KG1 (cell line): ENCODE measurements at regions not wholly inside any gene's neighbourhood (a gene's known extent, or its start where the extent isn't known, plus 50 kb on each side); places are given as distances from the start of the nearest gene placed in this dataset.
"Not testable (repeated sequence)": the region's sequence is repeated elsewhere in the genome, so short reads cannot be mapped to it uniquely, and the experiment has no call there.

Experiments
- DNase-seq: peaks from one replicate; lab custom pipeline; 2025; lab: John Stamatoyannopoulos, UW

GRCh38 chr4:29104694-29105093, 1615.5 kb upstream of the PCDH7 start:
- DNase-seq, result no peak

DNA sequence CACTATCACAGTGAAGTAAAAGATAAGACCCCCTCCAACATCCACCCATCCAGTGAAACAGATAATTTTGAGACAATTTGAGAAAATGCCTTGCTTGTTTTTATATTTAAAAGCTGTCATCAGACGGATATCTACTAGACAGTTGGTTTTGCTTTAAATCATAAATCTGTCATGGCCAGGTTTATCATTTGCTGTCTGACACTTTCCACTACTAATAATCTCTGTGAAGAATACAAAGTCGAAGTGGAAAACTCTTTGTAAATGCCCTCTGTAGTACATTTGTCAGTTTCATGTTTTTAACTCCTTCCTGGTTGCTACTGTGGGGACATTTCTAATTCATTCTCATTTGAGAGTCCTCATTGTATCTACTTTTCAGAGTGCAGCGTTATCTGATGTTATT, 1606.2 kb upstream of the PCDH7 start:
- DNase-seq, result no peak

- not testable (repeated sequence) for DNase-seq
Observed at GRCh38 chr4:29117231-29117722, 1602.9 kb upstream of the PCDH7 start.

DNA sequence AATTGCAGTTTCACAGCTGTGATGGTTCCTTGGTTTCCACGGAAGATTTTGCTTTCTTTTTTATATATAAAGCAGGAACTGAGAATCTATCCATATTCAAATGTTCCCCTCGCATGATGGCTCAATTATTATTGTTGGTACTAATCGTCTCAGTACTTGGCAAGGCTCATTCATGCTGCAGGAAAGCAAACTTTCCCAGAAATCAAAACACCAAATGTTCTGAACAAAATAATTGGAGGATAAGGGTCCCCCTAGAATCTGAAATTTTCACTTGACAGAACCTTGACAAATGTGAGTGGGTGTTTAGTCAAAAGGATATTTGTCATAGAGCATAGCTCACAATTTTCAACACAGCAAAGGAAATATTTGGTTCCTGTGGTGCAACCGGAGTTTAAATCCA, 1598.6 kb upstream of the PCDH7 start:
- no peak for DNase-seq

DNA sequence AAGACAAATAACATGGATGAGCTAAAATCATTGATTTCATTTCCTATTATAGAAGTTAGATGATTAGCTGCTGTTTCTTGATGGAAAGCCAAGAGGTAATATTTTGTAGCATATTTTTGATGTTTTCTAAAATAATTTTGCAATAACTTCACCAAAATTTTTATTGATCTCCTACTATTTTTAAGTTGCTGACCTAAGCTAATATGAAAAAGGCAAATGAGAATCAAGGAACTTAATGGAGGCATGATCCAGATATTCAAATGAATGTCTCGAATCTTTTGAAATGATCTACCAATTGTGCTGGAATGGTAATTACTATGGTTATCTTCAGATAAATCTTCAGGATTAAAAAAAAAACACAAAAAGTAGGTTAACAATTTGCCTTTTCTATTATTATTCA, 1591.4 kb upstream of the PCDH7 start:
- DNase-seq, result no peak

DNA sequence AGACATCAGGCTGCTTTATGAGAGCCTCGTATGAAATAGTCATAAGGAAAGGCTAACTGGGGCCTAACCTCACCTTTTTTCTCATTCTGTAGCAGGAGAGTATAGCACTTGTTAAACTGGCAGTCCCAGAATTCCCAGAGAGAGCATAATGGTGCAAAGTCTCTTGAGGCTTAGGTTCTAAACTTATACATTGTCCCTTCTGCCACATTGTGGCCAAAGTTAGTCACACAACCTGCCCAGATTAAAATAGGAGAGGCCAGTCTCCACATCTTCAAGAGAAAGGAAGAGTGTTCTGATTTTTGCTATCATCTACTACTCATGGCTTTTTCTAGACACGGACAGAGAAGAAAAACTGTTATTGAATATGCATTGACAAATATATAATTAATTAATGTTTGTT, 1588.9 kb upstream of the PCDH7 start:
- no peak for DNase-seq

DNA sequence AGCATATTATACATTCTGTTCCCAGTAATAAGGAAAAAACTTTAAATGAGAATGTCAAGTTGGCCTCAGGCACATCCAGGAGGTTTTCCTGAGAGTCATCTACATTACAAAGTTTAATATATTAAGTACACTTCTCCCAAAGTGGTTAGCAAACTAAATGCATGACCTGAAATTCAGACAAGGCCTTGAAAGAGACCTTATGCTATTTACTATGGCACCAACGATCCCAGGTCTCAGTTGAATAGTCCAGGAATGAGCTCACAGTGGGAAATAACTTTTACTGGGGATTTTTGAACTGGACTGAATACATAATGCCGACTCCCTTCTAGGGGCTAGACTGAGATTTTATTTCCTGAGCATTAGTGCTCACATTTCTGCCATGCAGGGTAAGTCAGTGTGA, 1577.5 kb upstream of the PCDH7 start:
- no peak for DNase-seq

DNA sequence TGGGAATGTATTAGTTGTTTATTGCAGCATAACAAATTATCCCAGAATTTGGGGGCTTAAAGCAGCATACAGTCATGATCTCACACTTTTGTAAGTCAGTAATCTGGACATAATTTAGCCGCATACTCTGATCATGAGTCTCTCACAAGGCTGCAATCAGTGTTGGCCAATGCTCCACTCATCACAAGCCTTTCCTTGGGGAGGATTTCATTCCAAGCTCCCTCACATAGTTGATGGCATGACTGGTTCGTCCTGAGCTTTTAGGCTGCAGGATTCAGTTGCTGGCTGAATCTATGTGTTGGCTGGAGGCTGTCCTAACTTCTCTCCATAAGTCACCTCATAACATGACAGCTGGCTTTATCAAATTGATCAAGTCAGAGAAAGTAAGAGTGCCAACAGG, 1568.6 kb upstream of the PCDH7 start:
- no peak for DNase-seq

DNA sequence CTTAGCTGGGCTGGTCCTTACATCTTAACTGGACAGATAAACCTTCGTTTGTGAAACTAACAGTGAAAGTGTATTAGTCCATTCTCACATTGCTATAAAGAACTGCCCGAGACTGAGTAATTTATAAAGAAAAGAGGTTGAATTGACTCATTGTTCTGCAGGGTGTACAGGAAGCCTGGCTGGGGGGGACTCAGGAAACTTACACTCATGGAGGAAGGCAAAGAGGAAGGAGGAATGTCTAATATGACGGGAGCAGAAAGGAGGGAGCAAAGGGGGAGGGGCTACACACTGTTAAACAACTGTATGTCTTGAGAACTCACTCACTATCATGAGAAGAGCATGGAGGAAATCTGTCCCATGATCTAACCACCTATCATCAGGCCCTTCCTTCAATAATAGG, 1566.5 kb upstream of the PCDH7 start:
- DNase-seq, result no peak

- DNase-seq, result no peak
Observed at GRCh38 chr4:29175291-29175690, 1544.9 kb upstream of the PCDH7 start.

DNA sequence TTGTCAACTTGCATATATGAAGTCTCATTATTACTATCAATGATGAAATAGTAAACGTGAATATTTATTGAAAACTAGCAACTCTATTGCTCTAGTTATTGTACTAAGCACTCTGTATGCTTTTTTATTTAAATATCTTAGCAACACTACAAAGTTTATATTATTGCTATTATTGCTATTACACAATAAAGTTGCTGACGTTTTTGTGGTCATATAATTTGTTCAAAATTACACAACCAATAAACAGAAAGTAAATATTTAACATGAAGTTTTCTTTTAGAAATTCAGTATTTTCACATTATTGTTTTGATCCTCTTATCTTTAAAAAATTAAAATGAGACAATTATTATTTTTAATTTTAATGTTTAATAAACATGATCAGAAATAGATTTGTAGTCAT, 1521.1 kb upstream of the PCDH7 start:
- no peak for DNase-seq

DNA sequence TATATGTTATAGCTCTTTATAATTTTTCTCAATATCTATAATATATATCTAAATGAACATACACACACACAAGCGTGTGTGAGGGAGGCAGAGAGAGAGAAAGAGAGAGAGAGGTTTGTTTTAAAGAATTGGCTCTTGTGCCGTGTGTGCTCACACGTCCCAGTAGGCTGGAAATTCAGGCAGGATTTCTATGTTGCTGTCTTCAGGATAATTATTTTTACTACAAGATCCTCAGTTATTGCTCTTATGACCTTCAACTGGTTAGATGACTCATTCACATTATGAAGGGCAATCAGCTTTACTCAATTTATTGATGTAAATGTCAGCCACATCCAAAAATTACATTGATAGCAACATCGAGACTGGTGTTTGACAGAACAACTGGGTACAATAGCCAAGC, 1520.7 kb upstream of the PCDH7 start:
- no peak for DNase-seq

DNA sequence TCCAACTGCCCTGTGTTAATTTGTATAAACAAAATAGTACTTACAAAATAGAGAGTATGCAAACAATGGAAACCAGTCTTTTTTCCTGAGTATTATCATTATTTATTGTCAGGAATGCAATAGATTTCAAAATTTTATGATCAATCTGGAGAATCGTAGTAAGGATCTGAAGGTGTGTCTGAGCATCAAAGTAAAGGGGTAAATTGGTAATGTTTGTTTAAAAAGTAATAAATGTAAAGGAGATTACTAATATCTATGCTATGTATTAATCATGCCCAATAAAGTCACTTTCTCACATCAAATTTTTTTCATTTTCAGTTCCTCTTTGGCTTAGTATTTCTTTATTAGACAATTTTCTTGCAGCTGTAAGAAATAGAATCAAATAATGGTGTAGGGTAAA, 1507.1 kb upstream of the PCDH7 start:
- DNase-seq, result no peak

DNA sequence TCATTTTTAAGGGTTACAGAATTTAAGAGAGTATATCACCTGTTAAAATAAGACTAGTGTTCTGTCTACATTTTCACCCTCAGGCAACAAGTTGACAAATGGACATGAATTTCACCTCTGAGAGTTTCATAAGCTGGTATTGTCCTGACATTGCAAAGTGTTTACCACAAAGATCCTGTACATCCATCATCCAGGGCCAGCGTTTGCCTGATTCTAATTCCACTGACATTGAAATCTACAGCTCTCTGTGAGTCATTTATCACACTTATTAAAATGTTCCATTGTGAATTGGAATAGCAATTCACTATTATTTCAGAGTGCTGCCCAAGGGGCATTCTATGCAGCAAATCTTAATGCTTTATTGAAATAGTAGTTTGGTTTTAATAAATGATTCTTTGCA, 1499.4 kb upstream of the PCDH7 start:
- no peak for DNase-seq

GRCh38 chr4:29224911-29225310, 1495.3 kb upstream of the PCDH7 start:
- no peak for DNase-seq

DNA sequence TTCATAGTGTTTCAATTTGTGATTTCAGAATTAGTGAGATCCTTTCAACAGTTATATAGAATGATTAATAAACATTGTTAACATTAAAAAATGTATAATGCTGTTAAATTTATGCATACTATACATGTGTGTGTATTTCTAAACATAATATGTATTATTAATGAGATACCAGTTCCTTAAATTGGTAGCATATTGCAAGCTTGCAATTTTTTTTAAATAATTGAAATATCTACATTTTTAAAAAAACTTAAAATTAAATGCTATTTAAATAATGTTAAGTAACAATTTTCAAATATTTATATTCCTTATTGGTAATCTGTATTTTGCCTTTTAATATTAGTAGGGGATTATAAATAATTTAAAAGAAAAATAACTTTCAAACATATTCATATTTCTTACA, 1479.5 kb upstream of the PCDH7 start:
- DNase-seq, result no peak

DNA sequence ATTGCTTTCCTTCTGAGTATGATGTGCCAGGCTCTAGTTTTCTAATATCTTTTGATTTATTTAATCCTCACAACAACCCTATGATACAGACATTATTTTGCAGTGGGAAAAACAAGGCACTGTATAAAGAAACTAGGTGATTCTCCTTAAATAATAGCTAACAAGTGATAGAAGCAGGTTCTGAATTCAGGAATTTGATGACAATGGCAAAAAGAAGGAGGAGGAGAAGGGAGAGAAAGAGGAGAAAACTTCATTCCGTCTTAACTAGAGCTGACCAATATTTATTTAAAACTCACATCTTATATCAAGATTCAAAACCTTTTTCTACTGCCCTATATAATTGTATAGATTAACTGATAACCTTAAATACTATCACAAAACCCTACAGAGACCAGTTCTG, 1477.1 kb upstream of the PCDH7 start:
- DNase-seq, result no peak

DNA sequence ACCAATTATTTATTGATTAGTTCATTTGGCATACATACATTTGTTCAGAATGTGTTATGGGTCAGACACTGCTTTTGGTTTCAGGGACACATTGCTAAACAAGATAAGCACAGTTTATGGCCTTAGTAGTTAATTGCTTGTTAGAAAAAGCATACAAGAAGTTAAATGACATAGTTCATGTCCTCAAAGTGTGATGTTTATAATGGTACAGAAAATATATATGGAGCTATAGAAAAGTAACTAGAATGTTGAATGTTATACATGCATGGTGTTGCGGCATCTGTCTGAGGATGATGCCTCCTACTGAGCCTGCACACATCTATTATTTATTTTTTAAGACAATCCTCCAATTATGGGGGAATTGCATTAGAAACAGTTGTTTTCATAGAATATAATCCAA, 1476.3 kb upstream of the PCDH7 start:
- no peak for DNase-seq

- no peak for DNase-seq
Observed at GRCh38 chr4:29259556-29259955, 1460.6 kb upstream of the PCDH7 start.

GRCh38 chr4:29262986-29263385, 1457.2 kb upstream of the PCDH7 start:
- DNase-seq, result no peak

GRCh38 chr4:29276150-29276549, 1444.0 kb upstream of the PCDH7 start:
- DNase-seq, result no peak

GRCh38 chr4:29277381-29277780, 1442.8 kb upstream of the PCDH7 start:
- no peak for DNase-seq

- no peak for DNase-seq
Observed at GRCh38 chr4:29278585-29278984, 1441.6 kb upstream of the PCDH7 start.

GRCh38 chr4:29289118-29289517, 1431.1 kb upstream of the PCDH7 start:
- no peak for DNase-seq

- no peak for DNase-seq
Observed at GRCh38 chr4:29295280-29295679, 1424.9 kb upstream of the PCDH7 start.
